ENCODE measurements at regions not wholly inside any gene's neighbourhood (a gene's known extent, or its start where the extent isn't known, plus 50 kb on each side); places are given as distances from the start of the nearest gene placed in this dataset.
"Not testable (repeated sequence)": the region's sequence is repeated elsewhere in the genome, so short reads cannot be mapped to it uniquely, and the experiment has no call there.

GRCh38 chr6:887583-888235 is 194.8 kb upstream of the EXOC2 start:
- H3K79me2 ChIP-seq (ENCODE audit: insufficient read depth): no peaks in the 10 kb centered on the region
- no peak for DNase-seq
- H3K27ac ChIP-seq (ENCODE audit: low read depth in 2 of 2, low read length in 1 of 2): no peak overlapping the region
- no peaks in the 10 kb centered on the region for H3K9me3 ChIP-seq
- 46% methylated on average over 23 of the region's 35 CpGs for WGBS (ENCODE audit: low lambda C conversion rate)
- CTCF ChIA-PET: no interaction called here
- H3F3A ChIP-seq (replicated peaks; ENCODE audit: insufficient read depth): no peaks in the 10 kb centered on the region
- no peak overlapping the region for H3K4me2 ChIP-seq
- POLR2A ChIA-PET: no interaction called here
- no peaks in the 10 kb centered on the region for H4K20me1 ChIP-seq (ENCODE audit: insufficient read depth)
- no peaks in the 10 kb centered on the region for H3K4me1 ChIP-seq (ENCODE audit: control insufficient read depth in 1 of 2, insufficient read depth in 2 of 2, low read depth in 1 of 2, low read length in 1 of 2)
- no peak overlapping the region for H3K4me3 ChIP-seq (ENCODE audit: low read depth in 2 of 2, low read length in 1 of 2)
- no peaks in the 10 kb centered on the region for H3K36me3 ChIP-seq (replicated peaks in 1 of 2; ENCODE audit: control insufficient read depth in 1 of 2, insufficient read depth in 2 of 2, low read length in 1 of 2)
- H3K9me2 ChIP-seq: no peaks in the 10 kb centered on the region
- H3K9ac ChIP-seq: no peak overlapping the region
- peaks cover 19% of the 10 kb centered on the region; the same call in 1 of the 2 replicates for H3K27me3 ChIP-seq (ENCODE audit: insufficient read depth)
- TF ChIP-seq ZBTB33 (IDR thresholded peaks at IDR 0.05; ENCODE audit: borderline replicate concordance, low read depth) (no peak), RAD21 (IDR thresholded peaks at IDR 0.05; ENCODE audit: low read length) (no peak), POLR2AphosphoS5 (IDR thresholded peaks at IDR 0.05; ENCODE audit: low read depth, low read length) (no peak), FOSL2 (IDR thresholded peaks at IDR 0.05; ENCODE audit: borderline replicate concordance, low read depth) (no peak), EP300 (IDR thresholded peaks at IDR 0.05; ENCODE audit: borderline replicate concordance in 1 of 2, low read depth in 1 of 2, low read length in 1 of 2) (no peak), EZH2phosphoT487 (IDR thresholded peaks at IDR 0.05; ENCODE audit: borderline replicate concordance, low read depth) (no peak), NRF1 (IDR thresholded peaks at IDR 0.05; ENCODE audit: low read depth, low read length) (no peak), CHD2 (IDR thresholded peaks at IDR 0.05; ENCODE audit: low read length, partially characterized antibody) (no peak)
- no peak overlapping the region for H2AFZ ChIP-seq (ENCODE audit: low read depth)

- 26% methylated on average over 9 of the region's 9 CpGs for WGBS (ENCODE audit: low lambda C conversion rate)
Measured at GRCh38 chr6:886116-886515, 193.2 kb upstream of the EXOC2 start.

GRCh38 chr6:885051-885590 is 192.2 kb upstream of the EXOC2 start:
- H4K20me1 ChIP-seq (ENCODE audit: insufficient read depth): no peaks in the 10 kb centered on the region
- H3F3A ChIP-seq (replicated peaks; ENCODE audit: insufficient read depth): no peaks in the 10 kb centered on the region
- no peak for DNase-seq
- TF ChIP-seq RFX5 (IDR thresholded peaks at IDR 0.05; ENCODE audit: low read length): no peak
- TF ChIP-seq POLR2AphosphoS5 (IDR thresholded peaks at IDR 0.05; ENCODE audit: low read depth, low read length): no peak
- TF ChIP-seq CTCF (IDR thresholded peaks at IDR 0.05): no peak
- TF ChIP-seq USF1 (IDR thresholded peaks at IDR 0.05; ENCODE audit: borderline replicate concordance, low read depth): no peak
- no peak for TF ChIP-seq FOXJ3 (CRISPR knock-in tag; IDR thresholded peaks at IDR 0.05)
- TF ChIP-seq MAX (IDR thresholded peaks at IDR 0.05; ENCODE audit: low read depth): no peak
- no peaks in the 10 kb centered on the region for H3K9me2 ChIP-seq
- 15% methylated on average over 7 of the region's 7 CpGs for WGBS (ENCODE audit: low lambda C conversion rate)
- ChIA-PET CTCF (no interaction called here), POLR2A (no interaction called here)
- H3K9ac ChIP-seq: no peak overlapping the region
- no peak overlapping the region for H2AFZ ChIP-seq (ENCODE audit: low read depth)
- H3K9me3 ChIP-seq: no peaks in the 10 kb centered on the region
- H3K4me3 ChIP-seq (ENCODE audit: low read depth in 2 of 2, low read length in 1 of 2): no peak overlapping the region
- peaks cover 14% of the 10 kb centered on the region; the same call in 1 of the 2 replicates for H3K27me3 ChIP-seq (ENCODE audit: insufficient read depth)
- H3K36me3 ChIP-seq (replicated peaks in 1 of 2; ENCODE audit: control insufficient read depth in 1 of 2, insufficient read depth in 2 of 2, low read length in 1 of 2): no peaks in the 10 kb centered on the region
- H3K4me2 ChIP-seq: no peak overlapping the region
- H3K79me2 ChIP-seq (ENCODE audit: insufficient read depth): no peaks in the 10 kb centered on the region
- no peak overlapping the region for H3K27ac ChIP-seq (ENCODE audit: low read depth in 2 of 2, low read length in 1 of 2)
- no peaks in the 10 kb centered on the region for H3K4me1 ChIP-seq (ENCODE audit: control insufficient read depth in 1 of 2, insufficient read depth in 2 of 2, low read depth in 1 of 2, low read length in 1 of 2)

More at GRCh38 chr6:886116-886515, 193.2 kb upstream of the EXOC2 start:
- H3K79me2 ChIP-seq (ENCODE audit: insufficient read depth); H3K4me1 ChIP-seq (ENCODE audit: control insufficient read depth in 1 of 2, insufficient read depth in 2 of 2, low read depth in 1 of 2, low read length in 1 of 2); H4K20me1 ChIP-seq (ENCODE audit: insufficient read depth); POLR2A ChIA-PET; H3K9ac ChIP-seq; H3K27ac ChIP-seq (ENCODE audit: low read depth in 2 of 2, low read length in 1 of 2); H3K9me2 ChIP-seq; H3K36me3 ChIP-seq (replicated peaks in 1 of 2; ENCODE audit: control insufficient read depth in 1 of 2, insufficient read depth in 2 of 2, low read length in 1 of 2); H3K4me3 ChIP-seq (ENCODE audit: low read depth in 2 of 2, low read length in 1 of 2); H3K9me3 ChIP-seq; H3F3A ChIP-seq (replicated peaks; ENCODE audit: insufficient read depth); CTCF ChIA-PET; H3K4me2 ChIP-seq; DNase-seq; H2AFZ ChIP-seq (ENCODE audit: low read depth): not testable (repeated sequence)
- peaks cover 22% of the 10 kb centered on the region; the same call in 1 of the 2 replicates for H3K27me3 ChIP-seq (ENCODE audit: insufficient read depth)

Data from SK-N-SH (cell line).